HG03432 (cell line): ENCODE measurements at regions not wholly inside any gene's neighbourhood (a gene's known extent, or its start where the extent isn't known, plus 50 kb on each side); places are given as distances from the start of the nearest gene placed in this dataset.
A peak's percentile ranks its signal among the peaks of the same experiment; 100 is the strongest.
"Not testable (repeated sequence)": the region's sequence is repeated elsewhere in the genome, so short reads cannot be mapped to it uniquely, and the experiment has no call there.

ENCODE experiments used
- ATAC-seq: cut with Tn5 transposase; IDR thresholded peaks from one replicate; pipeline ENCODE4 v1.9.1; 2021; ENCODE audit warnings: mild to moderate bottlenecking, moderate library complexity; ENCODE audit not compliant: unreplicated experiment

DNA sequence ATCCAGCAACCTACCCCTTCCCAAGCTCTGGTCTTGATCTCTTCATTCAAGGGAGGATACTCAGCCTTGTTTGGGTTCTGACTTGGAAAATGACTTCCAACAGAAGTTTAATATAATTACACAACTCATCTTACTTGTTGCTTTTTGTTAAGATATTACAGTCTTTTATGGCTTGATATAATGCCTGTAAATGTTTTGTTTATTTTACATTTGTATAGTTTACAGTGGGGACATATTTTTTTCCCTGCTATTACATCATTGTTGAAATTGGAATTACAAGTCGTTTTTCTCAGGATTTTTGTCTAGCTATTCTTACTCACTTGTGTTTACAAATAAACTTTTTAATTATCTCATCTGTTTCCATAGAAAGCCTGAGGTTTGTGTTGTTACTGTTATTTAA, 436.0 kb downstream of the CNTNAP4 start:
- no peak for ATAC-seq

DNA sequence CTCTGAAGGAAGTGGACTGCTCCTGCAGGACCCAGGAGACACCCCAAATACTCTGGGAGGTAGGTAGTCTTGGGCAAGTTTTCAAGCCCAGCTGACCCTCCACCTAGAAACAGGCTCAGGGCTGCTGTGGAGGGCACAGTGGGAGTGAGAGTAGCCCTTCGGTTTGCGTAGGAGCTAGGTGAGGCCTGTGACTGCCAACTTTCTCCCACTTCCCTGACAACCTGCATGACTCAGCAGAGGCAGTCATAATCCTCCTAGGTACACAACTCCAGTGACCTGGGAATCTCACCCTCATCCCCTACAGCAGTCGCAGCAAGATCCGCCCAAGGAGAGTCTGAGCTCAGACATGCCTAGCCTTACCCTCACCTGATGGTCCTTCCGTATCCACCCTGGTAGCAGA, 439.1 kb downstream of the CNTNAP4 start:
- ATAC-seq: not testable (repeated sequence)

DNA sequence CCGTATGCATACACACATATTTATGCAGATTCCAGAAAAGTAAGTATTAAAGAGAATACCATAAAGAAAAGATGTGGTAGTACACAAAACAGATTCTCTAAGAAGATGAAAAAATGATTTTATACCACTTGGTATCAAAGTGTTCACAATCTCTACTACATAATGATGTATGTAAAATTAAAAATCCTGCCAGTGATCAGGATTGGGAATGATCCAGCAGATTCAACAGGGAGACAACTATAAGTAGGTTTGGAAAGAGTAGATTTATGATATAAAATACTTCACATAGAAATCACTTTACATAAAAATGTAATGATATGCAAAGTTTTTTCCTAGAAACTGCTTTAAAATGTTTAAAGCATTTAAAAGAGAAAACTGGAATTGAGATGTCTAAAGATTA, 447.0 kb downstream of the CNTNAP4 start:
- no peak for ATAC-seq

DNA sequence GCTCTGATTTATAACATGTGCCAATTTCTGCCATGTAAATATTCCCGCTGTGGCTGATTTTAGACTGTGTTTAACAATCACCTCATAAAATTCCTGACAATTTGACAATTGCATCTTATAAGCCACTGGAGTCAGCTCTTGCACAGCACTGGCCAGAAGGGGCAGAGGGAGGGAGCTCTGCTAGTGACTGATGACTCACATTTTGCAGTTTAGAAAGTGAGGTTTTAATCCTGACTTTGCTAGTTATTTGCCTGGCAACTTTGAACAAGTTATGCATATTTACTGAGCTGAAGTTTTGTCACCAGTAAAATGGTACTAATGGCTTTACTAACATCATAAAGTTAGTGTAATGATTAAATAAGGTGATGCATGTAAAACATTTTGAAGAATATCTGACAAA, 452.3 kb downstream of the CNTNAP4 start:
- no peak for ATAC-seq

DNA sequence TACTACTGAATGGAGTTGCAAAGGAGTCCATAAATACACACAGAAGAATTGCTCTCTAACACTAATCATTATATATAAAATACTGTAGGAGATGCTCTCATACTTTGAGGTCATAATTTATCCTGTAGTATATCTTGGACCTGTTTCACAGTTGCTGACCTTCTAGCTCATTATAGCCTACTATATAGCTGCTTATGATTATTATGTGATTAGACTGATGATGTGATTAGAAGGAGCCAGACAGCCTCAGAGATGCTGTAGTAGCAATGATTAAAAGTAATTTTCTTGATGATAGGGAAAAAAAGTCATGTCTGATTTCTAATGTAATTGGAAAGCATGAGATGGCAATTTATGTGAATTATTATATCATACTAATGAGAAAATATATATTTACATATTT, 455.7 kb downstream of the CNTNAP4 start:
- ATAC-seq: no peak

DNA sequence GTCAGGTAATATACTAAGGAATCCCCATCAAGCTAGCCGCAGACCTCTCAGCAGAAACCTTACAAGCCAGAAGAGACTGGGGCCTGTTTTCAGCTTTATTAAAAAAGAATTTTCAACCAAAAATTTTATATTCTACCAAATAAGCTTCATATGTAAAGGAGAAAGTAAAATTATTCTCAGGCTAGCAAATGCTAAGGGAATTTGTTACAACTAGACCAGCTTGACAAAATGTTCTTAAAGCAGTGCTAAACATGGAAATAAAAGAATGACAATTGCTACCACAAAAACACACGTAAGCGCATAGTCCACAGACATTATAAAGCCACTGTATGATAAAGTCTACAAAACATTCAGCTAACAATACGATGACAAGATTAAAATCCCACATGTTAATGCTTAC, 449.4 kb upstream of the MON1B start:
- no peak for ATAC-seq

DNA sequence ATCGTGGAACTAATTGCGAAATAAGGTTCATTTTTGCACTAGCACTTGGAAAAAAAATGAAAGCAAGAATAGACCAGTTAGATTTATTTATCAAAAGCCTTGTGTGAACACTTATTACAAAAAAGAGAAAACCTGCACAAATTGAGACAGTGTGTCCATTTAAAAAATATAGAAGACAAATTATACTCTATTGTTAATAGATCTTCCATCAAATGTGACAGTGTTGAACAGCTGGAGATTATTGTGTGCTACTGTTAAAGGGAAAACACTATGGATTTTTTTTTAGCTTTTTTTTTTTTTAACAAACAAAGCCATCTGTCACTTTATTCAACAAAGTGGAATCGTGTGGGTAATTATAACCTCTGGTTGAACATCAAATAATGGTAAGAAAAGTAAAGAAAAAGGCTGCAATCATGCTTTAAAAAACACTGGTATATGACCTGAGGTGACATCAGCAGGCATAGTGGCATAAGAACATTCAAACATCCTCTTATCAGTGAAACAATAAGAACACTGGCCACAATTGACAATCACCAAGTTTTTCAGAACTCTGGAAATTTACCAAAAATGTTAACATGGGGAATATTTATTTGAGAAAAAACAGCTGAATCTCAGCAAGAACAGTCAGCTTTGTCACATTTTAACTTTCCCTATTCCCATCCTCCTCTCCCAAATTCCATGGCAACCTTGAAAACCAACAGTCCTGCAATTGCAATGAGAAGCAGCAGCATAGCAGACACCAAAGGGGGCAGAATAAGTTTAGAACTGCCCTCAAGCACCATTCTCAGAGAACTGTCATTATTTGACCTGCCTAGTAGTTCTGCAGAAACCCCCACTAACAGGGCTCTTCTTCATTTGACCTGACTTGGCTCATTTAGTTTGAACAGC, 442.3 kb upstream of the MON1B start:
- ATAC-seq: no peak

DNA sequence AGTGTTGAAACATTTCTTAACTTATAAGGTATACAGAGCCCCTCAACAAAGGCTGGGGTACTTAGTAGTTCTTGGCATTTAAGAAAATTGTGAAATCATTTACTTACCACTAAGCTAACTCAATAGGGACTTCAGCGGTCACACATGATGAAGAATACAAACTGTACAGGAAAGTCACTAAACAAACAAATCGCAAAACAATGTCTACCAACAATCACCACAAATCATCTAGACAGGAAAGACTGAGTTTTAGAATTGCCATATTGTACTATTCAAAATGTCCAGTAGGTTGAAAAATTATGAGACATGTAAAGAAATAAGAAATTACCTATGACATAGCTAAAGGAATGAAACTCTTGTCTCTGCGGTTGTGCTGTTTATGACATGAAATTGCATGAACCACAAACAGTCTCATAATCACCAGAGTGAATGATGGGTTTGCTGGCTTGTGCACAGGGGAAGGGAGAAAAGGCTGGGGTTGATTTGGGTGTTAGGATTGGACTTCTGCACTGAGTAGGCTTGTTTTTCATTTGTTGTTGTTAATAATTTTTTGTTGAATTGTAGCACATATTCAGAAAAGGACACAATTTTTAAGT, 441.1 kb upstream of the MON1B start:
- no peak for ATAC-seq

DNA sequence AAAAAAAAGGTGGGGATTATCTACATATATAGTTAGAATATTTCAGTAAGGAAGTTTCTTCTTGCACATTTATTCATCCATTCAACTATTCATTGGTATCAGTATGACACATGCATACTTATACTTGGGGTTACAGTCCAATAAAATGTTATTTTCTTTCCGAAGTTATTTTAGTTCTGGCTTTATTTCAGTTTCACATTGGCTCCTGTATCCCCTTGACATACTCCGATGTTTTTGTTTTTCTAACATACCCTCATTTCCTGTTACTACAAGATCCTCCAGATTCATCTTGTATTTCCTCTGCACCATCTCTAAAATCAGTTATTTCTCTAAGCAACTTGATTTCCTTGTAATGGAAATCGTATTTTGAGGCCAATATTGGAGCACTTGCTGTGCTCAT, 435.5 kb upstream of the MON1B start:
- ATAC-seq: no peak

DNA sequence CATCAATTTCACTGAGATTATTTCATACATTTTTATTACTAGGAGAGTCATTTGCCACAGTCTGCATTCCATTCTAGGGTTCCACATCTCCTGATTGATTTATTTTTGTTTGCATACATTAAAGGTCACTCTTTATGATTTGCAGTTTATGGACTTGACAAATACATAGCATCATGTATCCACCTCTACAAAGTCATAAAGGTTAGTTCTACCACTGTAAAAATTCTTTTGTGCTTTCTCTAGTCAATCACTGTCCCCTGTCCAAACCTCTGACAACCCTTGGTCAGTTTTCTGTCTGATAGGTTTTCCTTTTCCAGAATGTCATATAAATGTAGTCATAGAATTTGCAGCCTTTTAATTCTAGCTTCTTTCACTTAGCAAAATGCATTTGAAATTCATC, 434.6 kb upstream of the MON1B start:
- no peak for ATAC-seq

DNA sequence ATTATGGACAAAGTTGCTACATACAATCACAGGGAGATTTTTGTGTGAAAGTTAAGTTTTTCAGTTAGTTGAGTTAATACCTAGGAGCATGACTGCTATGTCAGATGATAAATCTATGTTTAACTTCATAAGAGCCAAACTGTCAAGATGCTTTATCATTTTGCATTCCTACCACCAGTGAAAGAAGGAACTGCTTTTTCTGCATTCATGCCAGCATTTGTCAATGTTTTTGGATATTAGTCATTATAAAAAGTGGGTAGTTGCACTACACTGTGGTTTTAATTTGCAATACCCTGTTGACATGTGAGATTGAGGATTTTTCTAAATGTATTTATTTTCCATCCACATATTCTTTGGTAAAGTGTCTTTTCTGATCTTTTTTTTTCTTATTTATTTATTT, 434.0 kb upstream of the MON1B start:
- no peak for ATAC-seq

DNA sequence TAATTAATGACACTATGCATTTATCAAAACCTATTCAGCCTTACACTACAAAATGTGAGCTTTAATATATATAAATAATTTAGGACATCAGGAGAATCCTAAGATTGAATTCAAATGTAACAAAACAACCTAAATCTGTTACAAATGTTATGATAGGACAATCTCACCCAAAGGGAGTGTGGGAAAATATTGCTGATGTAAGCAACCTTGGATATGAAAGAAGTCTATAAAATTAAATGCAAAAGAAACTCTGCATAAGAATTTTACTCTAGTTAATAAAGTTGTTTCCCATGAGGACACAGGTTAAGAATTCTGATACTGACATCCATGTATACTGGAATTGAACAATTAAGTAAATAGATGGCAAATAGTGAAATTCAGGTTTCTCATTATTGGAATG, 424.5 kb upstream of the MON1B start:
- ATAC-seq: no peak

DNA sequence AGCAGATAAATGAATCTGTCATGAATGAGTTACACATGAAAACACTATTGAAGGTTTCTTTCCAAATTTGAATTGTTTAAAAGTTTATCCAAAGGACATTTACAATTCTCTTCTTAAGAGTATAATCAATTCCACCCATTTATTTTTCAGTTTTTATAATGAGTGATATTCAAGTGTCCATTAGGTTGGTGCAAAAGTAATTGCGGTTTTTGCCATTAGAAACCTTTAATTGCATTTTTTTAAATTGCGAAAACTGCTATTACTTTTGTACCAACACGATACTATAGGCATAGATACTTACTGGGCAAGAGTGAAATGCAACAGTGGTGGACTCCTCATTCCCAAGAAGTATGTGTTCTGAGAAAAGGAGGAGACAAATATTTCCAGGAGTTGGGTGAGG, 422.7 kb upstream of the MON1B start:
- no peak for ATAC-seq

DNA sequence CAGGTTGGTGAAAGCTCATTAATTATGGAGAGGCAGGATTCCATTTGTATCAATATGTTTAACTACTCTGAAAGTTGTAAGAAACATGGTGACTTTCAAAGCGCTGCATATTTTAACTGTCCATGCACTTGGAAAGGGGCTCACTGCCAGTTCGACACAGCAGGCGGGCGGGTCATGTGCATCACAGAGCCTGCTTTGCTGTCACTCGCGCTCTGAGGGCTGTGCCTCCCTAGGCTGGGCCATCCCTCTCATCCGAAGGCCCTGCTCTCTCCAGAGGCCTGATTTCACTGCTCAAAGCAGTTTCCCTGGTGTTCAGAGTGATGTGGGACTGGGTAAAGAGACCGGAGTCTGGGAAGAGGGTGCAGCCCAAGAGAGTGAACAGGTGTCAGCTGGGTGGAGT, 422.0 kb upstream of the MON1B start:
- ATAC-seq: no peak

DNA sequence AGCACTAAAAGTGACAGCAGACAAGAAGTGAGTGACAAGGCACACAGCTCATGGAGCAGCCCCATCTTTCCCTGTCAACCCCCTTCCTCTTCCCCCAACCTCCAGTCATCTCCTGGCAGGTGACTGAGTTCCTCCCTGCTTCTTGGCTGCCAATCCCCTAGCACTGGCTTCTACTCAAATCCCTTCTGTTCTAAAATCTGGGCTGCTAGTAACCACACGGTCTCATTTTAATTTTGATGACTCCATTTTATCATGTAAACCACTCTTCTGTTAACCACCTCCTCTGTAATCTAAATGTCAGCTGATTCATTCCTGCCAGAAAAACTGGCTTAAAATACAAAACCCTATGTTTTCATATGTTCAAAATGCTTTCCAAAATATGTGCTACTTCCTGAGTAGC, 419.8 kb upstream of the MON1B start:
- ATAC-seq: no peak

DNA sequence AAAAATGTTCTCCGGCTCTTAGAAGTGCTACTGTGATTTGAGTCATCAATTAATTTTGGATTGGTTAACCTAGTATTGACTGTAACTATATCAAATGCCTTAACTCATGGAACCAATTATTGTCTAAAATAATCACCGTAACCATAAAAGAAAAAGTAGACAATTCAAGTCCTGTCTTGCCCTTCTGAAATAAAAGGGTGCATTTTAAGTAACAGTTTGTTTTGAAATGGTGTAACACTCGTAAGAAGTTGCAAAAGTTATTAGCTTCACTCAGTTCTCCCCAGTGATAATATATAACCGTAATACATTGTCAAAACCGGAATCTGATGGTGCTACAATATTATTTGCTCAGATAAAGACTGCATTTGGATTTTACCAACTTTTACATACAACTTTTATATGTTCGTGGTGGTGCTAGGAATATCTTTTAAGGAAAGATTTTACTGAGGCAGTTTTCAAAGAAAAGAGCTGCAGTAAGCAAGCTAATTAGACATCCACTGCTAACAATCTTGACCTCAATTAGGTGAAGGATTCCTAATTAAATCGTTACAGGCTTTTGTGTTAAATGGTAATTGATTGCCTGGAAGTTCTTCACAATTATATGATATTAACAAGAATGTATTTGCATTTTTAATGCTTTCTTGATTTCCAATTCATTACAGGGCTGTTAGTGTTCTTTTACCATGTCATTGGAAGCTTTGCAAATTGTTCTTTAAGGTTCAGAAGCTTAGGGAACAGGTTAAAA, 413.1 kb upstream of the MON1B start:
- no peak for ATAC-seq

DNA sequence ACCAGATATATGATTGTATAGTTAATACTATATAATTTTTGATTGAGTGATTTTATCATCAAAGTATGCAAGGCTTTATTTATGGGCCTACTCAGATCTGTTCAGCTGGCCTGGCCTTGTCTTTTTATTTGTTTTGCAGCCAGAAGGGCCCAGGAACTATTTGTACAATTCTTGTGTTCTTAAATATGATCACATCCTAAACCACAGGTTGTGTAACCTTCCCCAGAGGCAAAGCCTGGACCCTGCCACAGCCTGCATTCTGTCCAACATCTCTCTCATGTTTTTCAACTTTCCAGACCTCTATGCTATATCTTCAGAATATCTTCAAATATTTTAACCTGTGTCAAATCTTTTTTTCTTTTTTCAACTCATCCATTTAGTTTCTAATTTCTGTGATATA, 410.4 kb upstream of the MON1B start:
- no peak for ATAC-seq

DNA sequence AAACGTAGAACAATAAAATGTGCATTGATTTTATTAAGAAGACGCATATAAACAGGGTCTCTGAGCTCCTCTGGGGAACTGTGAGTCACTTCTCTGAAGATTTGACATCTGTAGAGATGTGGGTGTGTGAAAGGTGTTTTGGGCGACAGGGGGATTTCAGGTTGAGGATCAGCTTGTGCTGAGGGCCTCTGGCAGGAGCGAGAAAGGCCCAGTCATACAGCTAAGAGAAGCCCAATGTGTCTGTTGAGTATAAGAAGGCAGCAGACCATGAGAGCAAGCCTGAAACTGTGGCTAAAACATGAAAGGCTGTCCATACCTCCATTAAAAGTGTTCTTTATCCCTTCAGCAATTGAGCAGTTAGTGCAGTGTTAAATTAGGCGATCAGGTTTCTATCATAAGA, 406.5 kb upstream of the MON1B start:
- ATAC-seq: peak; percentile 73

DNA sequence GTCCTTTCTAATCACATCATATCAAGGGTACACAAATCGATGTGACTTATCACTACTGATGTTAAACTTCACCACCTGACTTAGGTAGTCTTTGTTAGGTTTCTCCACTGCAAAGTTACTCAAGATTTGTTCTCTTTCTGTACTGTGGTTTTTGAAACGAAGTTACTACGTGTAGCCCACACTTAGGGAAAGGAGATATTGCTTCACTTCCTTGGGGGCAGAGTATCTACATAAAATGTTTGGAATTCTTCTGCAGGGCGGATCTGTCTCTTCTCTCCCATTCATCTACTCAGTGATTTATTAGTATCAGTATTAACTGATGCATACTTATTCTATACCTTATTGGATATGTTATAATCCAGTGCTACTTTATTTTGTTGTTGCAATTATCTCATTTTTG, 403.6 kb upstream of the MON1B start:
- no peak for ATAC-seq

DNA sequence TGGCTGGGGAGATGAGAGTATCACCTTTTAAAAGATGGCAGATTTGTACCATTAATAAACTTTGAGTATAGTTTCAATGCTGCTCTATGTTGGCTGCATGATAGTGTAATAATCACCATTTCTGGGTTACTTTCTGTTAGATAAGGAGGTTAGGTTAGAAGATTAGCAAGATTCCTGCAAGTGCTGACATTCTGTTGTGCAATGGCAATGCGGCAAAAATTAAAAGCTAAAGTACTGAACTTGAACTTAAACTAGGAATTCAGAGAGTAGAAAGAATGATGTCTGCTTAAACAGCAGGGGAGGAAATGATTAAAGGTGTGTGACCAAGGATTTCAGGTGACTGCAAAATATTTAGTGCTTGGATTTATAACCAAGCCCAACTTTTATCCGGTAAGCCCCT, 399.8 kb upstream of the MON1B start:
- ATAC-seq: no peak

DNA sequence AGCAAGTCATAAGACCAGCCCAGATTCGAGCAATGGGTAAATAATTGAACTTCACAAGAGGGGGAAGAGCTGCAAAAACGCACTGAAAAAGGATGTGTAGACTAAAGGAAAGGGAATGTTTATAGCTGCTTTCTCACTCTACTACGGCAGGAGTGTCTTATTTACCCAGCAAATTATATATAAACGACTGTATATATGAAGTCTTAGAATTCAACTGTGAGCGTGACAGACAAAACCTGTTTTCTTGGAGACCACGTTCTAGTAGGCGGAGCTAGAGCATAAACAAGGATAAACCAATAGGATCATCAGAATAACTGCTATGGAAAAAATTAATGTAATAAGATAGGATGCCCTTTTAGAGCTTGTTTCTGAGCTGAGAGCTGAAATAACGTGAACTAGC, 394.6 kb upstream of the MON1B start:
- no peak for ATAC-seq

DNA sequence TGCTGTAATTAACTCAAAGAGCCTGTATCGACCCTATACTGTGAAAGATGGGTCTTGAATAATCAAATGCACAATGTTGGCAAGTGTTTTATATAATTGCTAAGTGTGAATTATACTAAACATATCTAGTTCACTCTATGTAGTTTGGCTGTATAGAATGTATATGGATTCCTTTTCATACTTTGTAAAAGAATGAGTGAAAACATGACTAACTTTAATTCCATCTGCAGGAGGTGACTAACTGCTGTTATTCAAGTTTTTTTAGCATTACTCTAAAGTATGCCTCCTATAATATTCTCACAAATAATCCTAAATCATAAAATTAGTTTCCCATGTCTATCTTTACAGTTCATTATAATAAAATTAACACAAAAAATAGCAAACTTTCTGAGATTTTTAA, 394.0 kb upstream of the MON1B start:
- ATAC-seq: no peak
